ENCODE measurements at regions not wholly inside any gene's neighbourhood (a gene's known extent, or its start where the extent isn't known, plus 50 kb on each side); places are given as distances from the start of the nearest gene placed in this dataset.
"Not testable (repeated sequence)": the region's sequence is repeated elsewhere in the genome, so short reads cannot be mapped to it uniquely, and the experiment has no call there.

- intact Hi-C loops (cut with micrococcal nuclease), result no loop called here
- no peaks in the 10 kb centered on the region for H3K36me3 Mint-ChIP-seq
These were observed 112.4 kb downstream of the ZNF429 start for GRCh38 chr19:21617740-21618339.

GRCh38 chr19:21614776-21615175 is 109.4 kb downstream of the ZNF429 start:
- H3K9me3 Mint-ChIP-seq; H3K27me3 Mint-ChIP-seq (ENCODE audit: low read depth in 2 of 2); H3K9me3 ChIP-seq (ENCODE audit: control insufficient read depth, insufficient read depth, low read length); H3K36me3 ChIP-seq (ENCODE audit: control insufficient read depth, insufficient read depth, low read length); H3K4me1 Mint-ChIP-seq; H3K36me3 Mint-ChIP-seq; H3K4me3 ChIP-seq (ENCODE audit: low read length); H3K4me1 ChIP-seq (ENCODE audit: control insufficient read depth, insufficient read depth, low read length); H3K27ac Mint-ChIP-seq; ATAC-seq; DNase-seq; intact Hi-C loops (cut with micrococcal nuclease); H3K4me3 Mint-ChIP-seq; H3K27me3 ChIP-seq (ENCODE audit: control insufficient read depth, insufficient read depth, low read length); H3K27ac ChIP-seq (ENCODE audit: low read length): not testable (repeated sequence)
- WGBS (ENCODE audit: insufficient coverage), result 97% methylated on average over 18 of the region's 19 CpGs

More at GRCh38 chr19:21617740-21618339, 112.4 kb downstream of the ZNF429 start:
- H3K9me3 ChIP-seq (ENCODE audit: control insufficient read depth, insufficient read depth, low read length), result no peaks in the 10 kb centered on the region
- Mint-ChIP-seq H3K27me3 (ENCODE audit: low read depth in 2 of 2) (peaks cover 0 to 8% of the 10 kb centered on the region in 2 donors), H3K4me3 (no peak overlapping the region), H3K9me3 (peaks cover 0 to 3% of the 10 kb centered on the region in 2 donors), H3K4me1 (no peaks in the 10 kb centered on the region), H3K27ac (no peak overlapping the region)
- H3K4me1 ChIP-seq (ENCODE audit: control insufficient read depth, insufficient read depth, low read length), result no peaks in the 10 kb centered on the region
- no peak overlapping the region for H3K27ac ChIP-seq (ENCODE audit: low read length)
- H3K27me3 ChIP-seq (ENCODE audit: control insufficient read depth, insufficient read depth, low read length), result no peaks in the 10 kb centered on the region
- no peaks in the 10 kb centered on the region for H3K36me3 ChIP-seq (ENCODE audit: control insufficient read depth, insufficient read depth, low read length)
- no peak for DNase-seq
- ATAC-seq, result no peak
- 53% methylated on average over 2 of the region's 4 CpGs for WGBS (ENCODE audit: insufficient coverage)
- TF ChIP-seq CTCF (IDR thresholded peaks at IDR 0.05), result no peak
- H3K4me3 ChIP-seq (ENCODE audit: low read length), result no peak overlapping the region

- ATAC-seq, H3K4me3 Mint-ChIP-seq: not testable (repeated sequence)
These were observed 107.8 kb downstream of the ZNF429 start for GRCh38 chr19:21613201-21613600.

GRCh38 chr19:21612403-21612872 is 107.0 kb downstream of the ZNF429 start:
- no peaks in the 10 kb centered on the region for H3K36me3 Mint-ChIP-seq
- no peak overlapping the region for H3K27ac ChIP-seq (ENCODE audit: low read length)
- intact Hi-C loops (cut with micrococcal nuclease), result no loop called here
- H3K27me3 ChIP-seq (ENCODE audit: control insufficient read depth, insufficient read depth, low read length), result no peaks in the 10 kb centered on the region
- DNase-seq (no peak), ATAC-seq (no peak)
- H3K4me1 ChIP-seq (ENCODE audit: control insufficient read depth, insufficient read depth, low read length), result no peaks in the 10 kb centered on the region
- H3K4me3 Mint-ChIP-seq, result no peak overlapping the region
- no peak for TF ChIP-seq CTCF (IDR thresholded peaks at IDR 0.05)
- no peaks in the 10 kb centered on the region for H3K4me1 Mint-ChIP-seq
- H3K9me3 Mint-ChIP-seq, result no peaks in the 10 kb centered on the region
- no peak overlapping the region for H3K4me3 ChIP-seq (ENCODE audit: low read length)
- no peaks in the 10 kb centered on the region for H3K36me3 ChIP-seq (ENCODE audit: control insufficient read depth, insufficient read depth, low read length)
- no peaks in the 10 kb centered on the region for H3K27me3 Mint-ChIP-seq (ENCODE audit: low read depth in 2 of 2)
- H3K9me3 ChIP-seq (ENCODE audit: control insufficient read depth, insufficient read depth, low read length), result no peaks in the 10 kb centered on the region
- 73% methylated on average over 1 of the region's 1 CpG for WGBS (ENCODE audit: insufficient coverage)
- no peak overlapping the region for H3K27ac Mint-ChIP-seq

More at GRCh38 chr19:21613201-21613600, 107.8 kb downstream of the ZNF429 start:
- H3K4me1 ChIP-seq (ENCODE audit: control insufficient read depth, insufficient read depth, low read length); H3K27ac Mint-ChIP-seq; H3K27me3 Mint-ChIP-seq (ENCODE audit: low read depth in 2 of 2); H3K9me3 Mint-ChIP-seq; H3K36me3 ChIP-seq (ENCODE audit: control insufficient read depth, insufficient read depth, low read length); H3K4me1 Mint-ChIP-seq; H3K36me3 Mint-ChIP-seq; DNase-seq; H3K27me3 ChIP-seq (ENCODE audit: control insufficient read depth, insufficient read depth, low read length); intact Hi-C loops (cut with micrococcal nuclease); H3K27ac ChIP-seq (ENCODE audit: low read length); H3K4me3 ChIP-seq (ENCODE audit: low read length); H3K9me3 ChIP-seq (ENCODE audit: control insufficient read depth, insufficient read depth, low read length): not testable (repeated sequence)
- WGBS (ENCODE audit: insufficient coverage), result 86% methylated on average over 1 of the region's 2 CpGs
